Neural progenitor cell (in vitro differentiated cells): ENCODE measurements at regions not wholly inside any gene's neighbourhood (a gene's known extent, or its start where the extent isn't known, plus 50 kb on each side); places are given as distances from the start of the nearest gene placed in this dataset.

Experiments
- DNase-seq: peaks from one replicate; pipeline ENCODE4 v3.0.0-alpha.2; 2016; ENCODE audit warnings: low spot score
- H2AFZ ChIP-seq: fragments of 200-600 bp; sonication (generic); replicated peaks from 2 replicates; pipeline ENCODE4 v1.6.1; 2016; ENCODE audit warnings: antibody characterized with exemption
- H3F3A ChIP-seq: fragments of 200-600 bp; sonication (generic); 2 replicates; pipeline ENCODE4 v1.6.1; 2016; ENCODE audit warnings: antibody characterized with exemption, low read depth
- H3K27ac ChIP-seq: fragments of 200-600 bp; sonication (generic); 2 replicates; pipeline ENCODE4 v1.5.1; 2016; ENCODE audit warnings: mild to moderate bottlenecking
- H3K27me3 ChIP-seq: fragments of 200-600 bp; sonication (generic); 2 replicates; pipeline ENCODE4 v1.6.1; 2016; ENCODE audit warnings: mild to moderate bottlenecking, moderate library complexity
- H3K36me3 ChIP-seq: fragments of 200-600 bp; sonication (generic); 2 replicates; pipeline ENCODE4 v1.5.1; 2016
- H3K4me1 ChIP-seq: fragments of 200-600 bp; sonication (generic); 2 replicates; pipeline ENCODE4 v1.6.1; 2016; ENCODE audit warnings: mixed run types
- H3K4me2 ChIP-seq: fragments of 200-600 bp; sonication (generic); 2 replicates; pipeline ENCODE4 v1.6.1; 2016
- H3K4me3 ChIP-seq: fragments of 200-600 bp; sonication (generic); 2 replicates; pipeline ENCODE4 v1.5.1; 2016
- H3K79me2 ChIP-seq: fragments of 200-600 bp; sonication (generic); 2 replicates; pipeline ENCODE4 v1.6.1; 2016; ENCODE audit warnings: low read depth
- H3K9ac ChIP-seq: fragments of 200-600 bp; sonication (generic); 2 replicates; pipeline ENCODE4 v1.6.1; 2016
- H3K9me3 ChIP-seq: fragments of 200-600 bp; sonication (generic); 2 replicates; pipeline ENCODE4 v1.5.1; 2016; ENCODE audit warnings: low read depth
- H4K20me1 ChIP-seq: fragments of 200-600 bp; sonication (generic); 2 replicates; pipeline ENCODE4 v1.6.1; 2016; ENCODE audit warnings: low read depth
- H3K27ac Mint-ChIP-seq: 3 replicates; pipeline ENCODE4 v1.8.0; 2021; ENCODE audit warnings: mixed read lengths
- H3K27me3 Mint-ChIP-seq: 2 replicates; pipeline ENCODE4 v1.8.0; 2022; ENCODE audit warnings: low read depth, mild to moderate bottlenecking, inconsistent platforms, moderate library complexity, mixed read lengths; ENCODE audit not compliant: insufficient read depth
- H3K36me3 Mint-ChIP-seq: 3 replicates; pipeline ENCODE4 v1.8.0; 2021; ENCODE audit warnings: mixed read lengths
- H3K4me1 Mint-ChIP-seq: 3 replicates; pipeline ENCODE4 v1.8.0; 2021; ENCODE audit warnings: mixed read lengths
- H3K4me3 Mint-ChIP-seq: 3 replicates; pipeline ENCODE4 v1.8.0; 2021; ENCODE audit warnings: mild to moderate bottlenecking, moderate library complexity, mixed read lengths
- H3K9me3 Mint-ChIP-seq: 3 replicates; pipeline ENCODE4 v1.8.0; 2020; ENCODE audit warnings: mixed read lengths
- CTCF ChIP-seq: fragments of 200-600 bp; sonication (generic); IDR thresholded peaks from 2 replicates; pipeline ENCODE4 v1.5.1; 2017; ENCODE audit warnings: antibody characterized with exemption, mild to moderate bottlenecking
- EZH2 ChIP-seq: fragments of 200-600 bp; sonication (generic); IDR thresholded peaks from 2 replicates; pipeline ENCODE4 v1.6.1; 2017; ENCODE audit warnings: antibody characterized with exemption, mild to moderate bottlenecking, moderate library complexity
- EZH2phosphoT487 ChIP-seq: fragments of 200-600 bp; sonication (generic); IDR thresholded peaks from 2 replicates; pipeline ENCODE4 v1.6.1; 2017; ENCODE audit warnings: antibody characterized with exemption

DNA sequence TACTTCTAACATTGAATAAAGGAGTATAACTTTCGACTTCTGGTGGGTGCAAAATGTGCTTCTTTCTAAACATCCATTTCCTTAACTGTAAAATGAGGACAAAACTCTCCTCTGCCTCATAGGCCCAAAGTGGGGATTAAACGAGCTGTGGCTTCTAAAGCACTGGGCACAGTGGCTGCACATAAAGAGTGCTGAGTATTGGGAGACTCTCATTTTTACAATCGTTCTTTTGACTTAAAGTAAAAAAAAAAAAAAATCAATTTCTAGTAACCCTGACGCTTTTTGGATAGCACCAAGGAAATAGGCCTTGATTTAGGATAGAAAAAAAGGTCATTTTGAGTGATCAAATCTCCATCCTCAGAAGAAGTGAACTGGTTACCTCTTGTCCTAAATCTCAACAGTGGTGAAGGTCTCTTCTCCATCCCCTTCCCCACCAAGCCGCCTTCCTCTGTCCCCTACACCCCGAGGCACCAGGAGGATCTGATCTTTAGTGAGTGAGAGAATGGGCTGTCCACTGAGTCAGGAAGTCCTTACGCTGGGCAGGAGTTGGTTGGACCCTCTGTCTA lies 161.6 kb downstream of the DDX1 start:
- H3K4me2 ChIP-seq = no peak overlapping the region
- H4K20me1 ChIP-seq = no peaks in the 10 kb centered on the region
- no peaks in the 10 kb centered on the region for H3K36me3 Mint-ChIP-seq
- TF ChIP-seq EZH2 (no peak), EZH2phosphoT487 (no peak), CTCF (no peak)
- DNase-seq = no peak
- H3K27me3 ChIP-seq = no peaks in the 10 kb centered on the region
- H3K9ac ChIP-seq = no peak overlapping the region
- no peaks in the 10 kb centered on the region for H3K79me2 ChIP-seq
- H3K4me1 Mint-ChIP-seq = peaks cover 14% of the 10 kb centered on the region
- no peaks in the 10 kb centered on the region for H3K36me3 ChIP-seq
- no peak overlapping the region for H3K27ac Mint-ChIP-seq
- no peaks in the 10 kb centered on the region for H3K9me3 ChIP-seq
- peaks cover 6% of the 10 kb centered on the region for H3K27me3 Mint-ChIP-seq
- H2AFZ ChIP-seq = no peak overlapping the region
- no peak overlapping the region for H3K4me3 ChIP-seq
- H3K27ac ChIP-seq = no peak overlapping the region
- H3K9me3 Mint-ChIP-seq = peaks cover 4% of the 10 kb centered on the region
- H3K4me1 ChIP-seq = peaks cover 3% of the 10 kb centered on the region
- no peak overlapping the region for H3K4me3 Mint-ChIP-seq
- peaks cover 11% of the 10 kb centered on the region for H3F3A ChIP-seq

DNA sequence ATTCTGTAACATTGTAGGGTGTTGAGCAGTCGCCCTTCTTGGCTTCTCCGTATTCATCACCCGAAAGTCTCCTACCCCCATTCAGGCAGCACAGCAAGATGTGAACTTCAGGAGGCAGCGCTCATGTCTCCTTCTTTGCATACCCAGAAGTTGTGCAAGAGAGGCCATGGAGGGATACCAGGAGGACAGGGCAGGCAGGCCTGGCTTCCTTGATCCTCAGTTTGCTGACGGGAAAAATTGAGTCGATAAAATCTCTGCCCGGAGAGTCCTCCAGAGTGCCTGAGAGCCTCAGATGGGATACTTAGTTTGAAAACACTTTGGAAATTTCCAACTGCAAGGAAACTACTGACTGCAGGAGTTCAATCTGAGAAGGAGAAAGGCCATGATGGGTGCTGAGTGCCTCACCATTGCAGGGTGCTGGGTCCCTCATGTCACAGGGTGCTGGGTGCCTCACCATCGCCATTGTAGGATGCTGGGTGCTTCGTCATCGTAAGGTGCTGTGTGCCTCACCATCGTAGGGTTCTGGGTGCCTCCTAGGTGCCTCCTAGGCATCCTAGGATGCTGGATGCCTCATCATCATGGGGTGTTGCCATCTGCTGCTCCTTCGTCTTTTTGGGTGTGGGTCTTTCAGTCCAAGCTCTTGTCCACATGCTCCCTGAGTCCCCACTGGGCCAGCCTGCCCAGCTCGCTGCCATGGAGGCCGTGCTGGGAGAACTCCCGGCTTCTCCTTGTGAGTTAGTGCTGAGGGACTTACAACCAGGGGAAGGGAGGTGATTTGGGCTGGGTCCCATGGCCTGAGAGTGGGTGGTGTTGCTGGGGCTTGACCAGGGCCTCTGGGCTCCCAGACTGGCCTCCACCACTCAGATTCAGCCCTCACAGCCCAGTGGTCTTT lies 162.4 kb downstream of the DDX1 start:
- no peaks in the 10 kb centered on the region for H3K36me3 Mint-ChIP-seq
- peaks cover 7% of the 10 kb centered on the region for H3K4me1 Mint-ChIP-seq
- Histone ChIP-seq H3K4me3 (no peak overlapping the region), H3F3A (peaks cover 6% of the 10 kb centered on the region), H3K4me1 (no peaks in the 10 kb centered on the region), H4K20me1 (no peaks in the 10 kb centered on the region), H3K27ac (no peak overlapping the region), H3K27me3 (no peaks in the 10 kb centered on the region), H3K79me2 (no peaks in the 10 kb centered on the region), H3K36me3 (no peaks in the 10 kb centered on the region), H3K9me3 (no peaks in the 10 kb centered on the region), H3K9ac (no peak overlapping the region), H2AFZ (no peak overlapping the region), H3K4me2 (no peak overlapping the region)
- TF ChIP-seq EZH2phosphoT487 (no peak), EZH2 (no peak), CTCF (no peak)
- H3K4me3 Mint-ChIP-seq = no peak overlapping the region
- DNase-seq = no peak
- H3K27me3 Mint-ChIP-seq = peaks cover 6% of the 10 kb centered on the region
- H3K9me3 Mint-ChIP-seq = peaks cover 8% of the 10 kb centered on the region
- no peak overlapping the region for H3K27ac Mint-ChIP-seq

GRCh38 chr2:15754703-15755099 lies 163.0 kb downstream of the DDX1 start:
- peaks cover 8% of the 10 kb centered on the region for H3K9me3 Mint-ChIP-seq
- Histone ChIP-seq H3K4me3 (no peak overlapping the region), H3K9ac (no peak overlapping the region), H3K9me3 (no peaks in the 10 kb centered on the region), H3K4me2 (no peak overlapping the region), H3K36me3 (no peaks in the 10 kb centered on the region), H3K79me2 (no peaks in the 10 kb centered on the region), H3F3A (no peaks in the 10 kb centered on the region), H3K4me1 (no peaks in the 10 kb centered on the region), H3K27me3 (no peaks in the 10 kb centered on the region), H2AFZ (no peak overlapping the region), H3K27ac (no peak overlapping the region), H4K20me1 (no peaks in the 10 kb centered on the region)
- H3K27ac Mint-ChIP-seq = no peak overlapping the region
- no peak overlapping the region for H3K4me3 Mint-ChIP-seq
- no peak for DNase-seq
- peaks cover 4% of the 10 kb centered on the region for H3K27me3 Mint-ChIP-seq
- H3K4me1 Mint-ChIP-seq = peaks cover 2% of the 10 kb centered on the region
- no peaks in the 10 kb centered on the region for H3K36me3 Mint-ChIP-seq
- TF ChIP-seq EZH2phosphoT487 (no peak), CTCF (no peak), EZH2 (no peak)
